ENCODE measurements at regions not wholly inside any gene's neighbourhood (a gene's known extent, or its start where the extent isn't known, plus 50 kb on each side); places are given as distances from the start of the nearest gene placed in this dataset.

GRCh38 chr2:18763338-18763737, 174.0 kb upstream of the NT5C1B start:
- no peak overlapping the region for H2BK15ac ChIP-seq (ENCODE audit: low read depth, low read length)
- no peak overlapping the region for H3K9ac ChIP-seq (ENCODE audit: low read depth, low read length)
- no peak overlapping the region for H3K14ac ChIP-seq (replicated peaks; ENCODE audit: low read depth, low read length)
- no peak overlapping the region for H2AK5ac ChIP-seq (ENCODE audit: low read depth, low read length)
- no peak overlapping the region for H2BK120ac ChIP-seq (ENCODE audit: low read depth, low read length)
- no peak overlapping the region for H2AK9ac ChIP-seq (replicated peaks; ENCODE audit: low read depth, low read length, poor library complexity)
- ATAC-seq (ENCODE audit: low read depth) = peak; percentile 56
- H3K18ac ChIP-seq (ENCODE audit: low read depth, low read length) = no peak overlapping the region
- no peak overlapping the region for H3K4me2 ChIP-seq (ENCODE audit: low read depth, low read length)
- no peaks in the 10 kb centered on the region for H3K9me1 ChIP-seq (ENCODE audit: insufficient read depth, low read length)
- no peak overlapping the region for H4K5ac ChIP-seq (ENCODE audit: low read depth, low read length)
- no peak overlapping the region for H3K27ac ChIP-seq (ENCODE audit: insufficient read depth, low read length)
- TF ChIP-seq MAZ (IDR thresholded peaks at IDR 0.05; ENCODE audit: borderline replicate concordance, low read depth, low read length) (no peak), POLR2A (IDR thresholded peaks at IDR 0.05; ENCODE audit: low read depth, low read length) (no peak)
- no peak overlapping the region for H2BK5ac ChIP-seq (ENCODE audit: low read depth, low read length, poor library complexity, severe bottlenecking)
- peak; percentile 50 for DNase-seq
- dilution Hi-C loops (cut with HindIII; ENCODE audit: low sequenced_read_pairs, unreplicated experiment) (no loop called here), in situ Hi-C loops (cut with MboI; ENCODE audit: low sequenced_read_pairs) (no loop called here), intact Hi-C loops (cut with micrococcal nuclease) (no loop called here)
- H3K79me1 ChIP-seq (ENCODE audit: low read depth in 1 of 2, low read length in 2 of 2) = no peaks in the 10 kb centered on the region
- H3K4me3 ChIP-seq (ENCODE audit: insufficient read depth, low read depth, low read length) = no peak overlapping the region
- no peak overlapping the region for H3K23ac ChIP-seq (ENCODE audit: low read depth, low read length)
- ChIA-PET POLR2A (ENCODE audit: unreplicated experiment) (no interaction called here), CTCF (interaction anchor here (1.0 kb wide), 1 partner anchor 91 kb away, joined by 3 read pairs; no protein-coding TSS in a partner anchor)
- H4K20me1 ChIP-seq (ENCODE audit: insufficient read depth, low read length) = no peaks in the 10 kb centered on the region
- no TSS peak for BruUV-seq (replicated peaks)
- no peaks in the 10 kb centered on the region for H3K36me3 ChIP-seq (ENCODE audit: control insufficient read depth, insufficient read depth, low read length)
- no peak overlapping the region for H2AFZ ChIP-seq (replicated peaks; ENCODE audit: low read length, poor library complexity)
- H4K91ac ChIP-seq (ENCODE audit: insufficient read depth, low read depth, low read length) = no peak overlapping the region
- H3K27me3 ChIP-seq (ENCODE audit: control insufficient read depth, insufficient read depth, low read length) = no peaks in the 10 kb centered on the region
- no peaks in the 10 kb centered on the region for H3K4me1 ChIP-seq (ENCODE audit: control insufficient read depth, insufficient read depth, low read length)
- H3K9me3 ChIP-seq (ENCODE audit: control insufficient read depth, insufficient read depth, low read length) = peaks cover under 1% of the 10 kb centered on the region; the same call in 1 of the 2 replicates
- no peak overlapping the region for H4K8ac ChIP-seq (ENCODE audit: low read depth in 2 of 2, low read length in 2 of 2)
- no peak overlapping the region for H2BK20ac ChIP-seq (ENCODE audit: low read depth, low read length)
- no peak overlapping the region for H3K56ac ChIP-seq (ENCODE audit: extremely low read depth, insufficient read depth, low read length)
- no CpG with 5 or more reads among the region's 1 CpG for WGBS, 2 experiments (ENCODE audit: extremely low coverage in 2 of 2, insufficient read length in 1 of 2)
- no peak overlapping the region for H3K4ac ChIP-seq (ENCODE audit: low read depth, low read length)

Measured in IMR-90 (cell line).